Gastrocnemius medialis (tissue), 4 donors: ENCODE measurements at regions not wholly inside any gene's neighbourhood (a gene's known extent, or its start where the extent isn't known, plus 50 kb on each side); places are given as distances from the start of the nearest gene placed in this dataset.
"Not testable (repeated sequence)": the region's sequence is repeated elsewhere in the genome, so short reads cannot be mapped to it uniquely, and the experiment has no call there.

Experiments
- POLR2A ChIP-seq, 2 donors: fragments of 450-650 bp; IDR thresholded peaks; one replicate each; pipeline ENCODE4 v1.6.1; 2017; ENCODE audit warnings: antibody characterized with exemption in 2 of 2, mild to moderate bottlenecking in 2 of 2, moderate library complexity in 2 of 2
- TF ChIP-seq, protein P1 (sequence below), 5 experiments: fragments of 450-650 bp in 3 of 5; fragments of 200-600 bp in 2 of 5; sonication (generic) in 2 of 5; IDR thresholded peaks in 4 of 5; conservative IDR thresholded peaks in 1 of 5; 1 replicate in 4 of 5; 2 replicates in 1 of 5; pipeline ENCODE4 v1.5.1; 2016 to 2019; ENCODE audit warnings: antibody characterized with exemption in 5 of 5, mild to moderate bottlenecking in 3 of 5, moderate library complexity in 3 of 5

DNA sequence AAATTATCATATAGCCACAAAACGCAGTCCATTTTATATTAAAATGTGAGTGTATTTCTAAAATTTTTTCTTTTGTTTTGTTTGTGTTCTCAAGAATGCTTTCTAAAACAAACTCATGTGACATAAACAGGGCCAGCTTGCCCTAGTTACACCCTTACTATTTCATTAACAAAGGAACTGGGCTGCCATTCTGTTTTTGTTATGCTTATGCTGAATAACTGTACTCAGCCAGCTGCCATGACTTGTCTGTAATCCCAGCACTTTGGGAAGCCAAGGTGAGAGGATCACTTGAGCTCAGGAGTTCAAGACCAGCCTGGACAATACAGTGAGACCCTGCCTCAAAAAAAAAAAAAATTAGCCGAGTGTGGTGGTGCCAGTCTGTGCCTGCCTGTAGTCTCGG lies 66.0 kb upstream of the TMED7 start:
- TF ChIP-seq, protein P1, sequence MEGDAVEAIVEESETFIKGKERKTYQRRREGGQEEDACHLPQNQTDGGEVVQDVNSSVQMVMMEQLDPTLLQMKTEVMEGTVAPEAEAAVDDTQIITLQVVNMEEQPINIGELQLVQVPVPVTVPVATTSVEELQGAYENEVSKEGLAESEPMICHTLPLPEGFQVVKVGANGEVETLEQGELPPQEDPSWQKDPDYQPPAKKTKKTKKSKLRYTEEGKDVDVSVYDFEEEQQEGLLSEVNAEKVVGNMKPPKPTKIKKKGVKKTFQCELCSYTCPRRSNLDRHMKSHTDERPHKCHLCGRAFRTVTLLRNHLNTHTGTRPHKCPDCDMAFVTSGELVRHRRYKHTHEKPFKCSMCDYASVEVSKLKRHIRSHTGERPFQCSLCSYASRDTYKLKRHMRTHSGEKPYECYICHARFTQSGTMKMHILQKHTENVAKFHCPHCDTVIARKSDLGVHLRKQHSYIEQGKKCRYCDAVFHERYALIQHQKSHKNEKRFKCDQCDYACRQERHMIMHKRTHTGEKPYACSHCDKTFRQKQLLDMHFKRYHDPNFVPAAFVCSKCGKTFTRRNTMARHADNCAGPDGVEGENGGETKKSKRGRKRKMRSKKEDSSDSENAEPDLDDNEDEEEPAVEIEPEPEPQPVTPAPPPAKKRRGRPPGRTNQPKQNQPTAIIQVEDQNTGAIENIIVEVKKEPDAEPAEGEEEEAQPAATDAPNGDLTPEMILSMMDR (IDR thresholded peaks at IDR 0.05 in 4 of 5, conservative IDR thresholded peaks at IDR 0.05 in 1 of 5), result not testable (repeated sequence)
- TF ChIP-seq POLR2A (IDR thresholded peaks at IDR 0.05), result not testable (repeated sequence)
